Neural progenitor cell (in vitro differentiated cells): ENCODE measurements at regions not wholly inside any gene's neighbourhood (a gene's known extent, or its start where the extent isn't known, plus 50 kb on each side); places are given as distances from the start of the nearest gene placed in this dataset.

Experiments
- DNase-seq: peaks from one replicate; pipeline ENCODE4 v3.0.0-alpha.2; 2016; ENCODE audit warnings: low spot score
- H2AFZ ChIP-seq: fragments of 200-600 bp; sonication (generic); replicated peaks from 2 replicates; pipeline ENCODE4 v1.6.1; 2016; ENCODE audit warnings: antibody characterized with exemption
- H3F3A ChIP-seq: fragments of 200-600 bp; sonication (generic); 2 replicates; pipeline ENCODE4 v1.6.1; 2016; ENCODE audit warnings: antibody characterized with exemption, low read depth
- H3K27ac ChIP-seq: fragments of 200-600 bp; sonication (generic); 2 replicates; pipeline ENCODE4 v1.5.1; 2016; ENCODE audit warnings: mild to moderate bottlenecking
- H3K27me3 ChIP-seq: fragments of 200-600 bp; sonication (generic); 2 replicates; pipeline ENCODE4 v1.6.1; 2016; ENCODE audit warnings: mild to moderate bottlenecking, moderate library complexity
- H3K36me3 ChIP-seq: fragments of 200-600 bp; sonication (generic); 2 replicates; pipeline ENCODE4 v1.5.1; 2016
- H3K4me1 ChIP-seq: fragments of 200-600 bp; sonication (generic); 2 replicates; pipeline ENCODE4 v1.6.1; 2016; ENCODE audit warnings: mixed run types
- H3K4me2 ChIP-seq: fragments of 200-600 bp; sonication (generic); 2 replicates; pipeline ENCODE4 v1.6.1; 2016
- H3K4me3 ChIP-seq: fragments of 200-600 bp; sonication (generic); 2 replicates; pipeline ENCODE4 v1.5.1; 2016
- H3K79me2 ChIP-seq: fragments of 200-600 bp; sonication (generic); 2 replicates; pipeline ENCODE4 v1.6.1; 2016; ENCODE audit warnings: low read depth
- H3K9ac ChIP-seq: fragments of 200-600 bp; sonication (generic); 2 replicates; pipeline ENCODE4 v1.6.1; 2016
- H3K9me3 ChIP-seq: fragments of 200-600 bp; sonication (generic); 2 replicates; pipeline ENCODE4 v1.5.1; 2016; ENCODE audit warnings: low read depth
- H4K20me1 ChIP-seq: fragments of 200-600 bp; sonication (generic); 2 replicates; pipeline ENCODE4 v1.6.1; 2016; ENCODE audit warnings: low read depth
- H3K27ac Mint-ChIP-seq: 3 replicates; pipeline ENCODE4 v1.8.0; 2021; ENCODE audit warnings: mixed read lengths
- H3K27me3 Mint-ChIP-seq: 2 replicates; pipeline ENCODE4 v1.8.0; 2022; ENCODE audit warnings: low read depth, mild to moderate bottlenecking, inconsistent platforms, moderate library complexity, mixed read lengths; ENCODE audit not compliant: insufficient read depth
- H3K36me3 Mint-ChIP-seq: 3 replicates; pipeline ENCODE4 v1.8.0; 2021; ENCODE audit warnings: mixed read lengths
- H3K4me1 Mint-ChIP-seq: 3 replicates; pipeline ENCODE4 v1.8.0; 2021; ENCODE audit warnings: mixed read lengths
- H3K4me3 Mint-ChIP-seq: 3 replicates; pipeline ENCODE4 v1.8.0; 2021; ENCODE audit warnings: mild to moderate bottlenecking, moderate library complexity, mixed read lengths
- H3K9me3 Mint-ChIP-seq: 3 replicates; pipeline ENCODE4 v1.8.0; 2020; ENCODE audit warnings: mixed read lengths
- CTCF ChIP-seq: fragments of 200-600 bp; sonication (generic); IDR thresholded peaks from 2 replicates; pipeline ENCODE4 v1.5.1; 2017; ENCODE audit warnings: antibody characterized with exemption, mild to moderate bottlenecking
- EZH2 ChIP-seq: fragments of 200-600 bp; sonication (generic); IDR thresholded peaks from 2 replicates; pipeline ENCODE4 v1.6.1; 2017; ENCODE audit warnings: antibody characterized with exemption, mild to moderate bottlenecking, moderate library complexity
- EZH2phosphoT487 ChIP-seq: fragments of 200-600 bp; sonication (generic); IDR thresholded peaks from 2 replicates; pipeline ENCODE4 v1.6.1; 2017; ENCODE audit warnings: antibody characterized with exemption

GRCh38 chr2:238699307-238700116 is 148.4 kb upstream of the TWIST2 start:
- Mint-ChIP-seq H3K36me3 (no peaks in the 10 kb centered on the region), H3K27ac (no peak overlapping the region), H3K9me3 (no peaks in the 10 kb centered on the region)

GRCh38 chr2:238700117-238700457 is 147.8 kb upstream of the TWIST2 start:
- Histone ChIP-seq H3K9ac (no peak overlapping the region), H3K27ac (no peak overlapping the region), H3K4me2 (no peak overlapping the region), H3F3A (no peaks in the 10 kb centered on the region), H3K9me3 (no peaks in the 10 kb centered on the region), H3K27me3 (no peaks in the 10 kb centered on the region), H3K4me3 (no peak overlapping the region), H3K4me1 (no peaks in the 10 kb centered on the region), H3K79me2 (no peaks in the 10 kb centered on the region), H4K20me1 (no peaks in the 10 kb centered on the region), H2AFZ (no peak overlapping the region), H3K36me3 (no peaks in the 10 kb centered on the region)
- Mint-ChIP-seq H3K4me3 (no peak overlapping the region), H3K27me3 (peaks cover 13% of the 10 kb centered on the region), H3K36me3 (no peaks in the 10 kb centered on the region), H3K27ac (no peak overlapping the region), H3K4me1 (peaks cover 26% of the 10 kb centered on the region), H3K9me3 (no peaks in the 10 kb centered on the region)
- DNase-seq = no peak
- no peak for TF ChIP-seq CTCF
- no peak for TF ChIP-seq EZH2phosphoT487

More at GRCh38 chr2:238699307-238700116, 148.4 kb upstream of the TWIST2 start:
- Histone ChIP-seq H3K27ac (no peak overlapping the region), H3K4me3 (no peak overlapping the region), H3K79me2 (no peaks in the 10 kb centered on the region), H3K36me3 (no peaks in the 10 kb centered on the region), H3F3A (no peaks in the 10 kb centered on the region), H3K4me1 (no peaks in the 10 kb centered on the region), H4K20me1 (no peaks in the 10 kb centered on the region), H3K4me2 (no peak overlapping the region), H3K9me3 (no peaks in the 10 kb centered on the region), H3K27me3 (no peaks in the 10 kb centered on the region), H3K9ac (no peak overlapping the region), H2AFZ (no peak overlapping the region)
- DNase-seq = no peak
- Mint-ChIP-seq H3K4me1 (peaks cover 31% of the 10 kb centered on the region), H3K4me3 (no peak overlapping the region), H3K27me3 (peaks cover 15% of the 10 kb centered on the region)
- TF ChIP-seq EZH2 = no peak
- TF ChIP-seq EZH2phosphoT487 = no peak
- no peak for TF ChIP-seq CTCF

GRCh38 chr2:238700506-238701340 is 147.2 kb upstream of the TWIST2 start:
- H3K36me3 ChIP-seq = no peaks in the 10 kb centered on the region
- no peak overlapping the region for H3K4me2 ChIP-seq
- no peaks in the 10 kb centered on the region for H3K36me3 Mint-ChIP-seq
- no peak overlapping the region for H3K9ac ChIP-seq
- no peaks in the 10 kb centered on the region for H3K4me1 ChIP-seq
- no peak for TF ChIP-seq EZH2phosphoT487
- no peak for TF ChIP-seq CTCF
- TF ChIP-seq EZH2 = no peak
- peaks cover 22% of the 10 kb centered on the region for H3K4me1 Mint-ChIP-seq
- H3K27me3 ChIP-seq = no peaks in the 10 kb centered on the region
- no peaks in the 10 kb centered on the region for H3K9me3 ChIP-seq
- H3K9me3 Mint-ChIP-seq = no peaks in the 10 kb centered on the region
- no peak overlapping the region for H3K27ac ChIP-seq
- H3K79me2 ChIP-seq = no peaks in the 10 kb centered on the region
- H2AFZ ChIP-seq = no peak overlapping the region
- no peak for DNase-seq
- no peak overlapping the region for H3K4me3 Mint-ChIP-seq
- H3K4me3 ChIP-seq = no peak overlapping the region
- H3K27me3 Mint-ChIP-seq = peaks cover 15% of the 10 kb centered on the region
- no peaks in the 10 kb centered on the region for H4K20me1 ChIP-seq
- H3F3A ChIP-seq = no peaks in the 10 kb centered on the region
- no peak overlapping the region for H3K27ac Mint-ChIP-seq
